DOHH2 (cell line): ENCODE measurements at regions not wholly inside any gene's neighbourhood (a gene's known extent, or its start where the extent isn't known, plus 50 kb on each side); places are given as distances from the start of the nearest gene placed in this dataset.

ENCODE experiments used
- CTCF ChIP-seq: fragments of 200-600 bp; sonication (generic); IDR thresholded peaks from one replicate; pipeline ENCODE4 v1.5.1; 2014; ENCODE audit warnings: antibody characterized with exemption, mild to moderate bottlenecking, low read depth, low read length; ENCODE audit not compliant: poor library complexity, severe bottlenecking
- EZH2phosphoT487 ChIP-seq: fragments of 200-600 bp; sonication (generic); IDR thresholded peaks from 2 replicates; pipeline ENCODE4 v1.6.1; 2017; ENCODE audit warnings: borderline replicate concordance, mild to moderate bottlenecking, antibody characterized with exemption, low read length, moderate library complexity, mixed read lengths

- TF ChIP-seq EZH2phosphoT487 (no peak), CTCF (no peak)
These were observed 626.5 kb upstream of the ZNF608 start for GRCh38 chr5:125372694-125373631.
